HCT116 (cell line): ENCODE measurements at regions not wholly inside any gene's neighbourhood (a gene's known extent, or its start where the extent isn't known, plus 50 kb on each side); places are given as distances from the start of the nearest gene placed in this dataset.

ENCODE experiments used
- CEBPB ChIP-seq: IDR thresholded peaks from 2 replicates; pipeline ENCODE4 v1.6.1; 2012; ENCODE audit warnings: low read depth
- EZH2 ChIP-seq: fragments of 200-600 bp; sonication (generic); IDR thresholded peaks from 2 replicates; pipeline ENCODE4 v1.6.1; 2017; ENCODE audit warnings: antibody characterized with exemption, mixed run types
- EZH2phosphoT487 ChIP-seq: fragments of 200-600 bp; IDR thresholded peaks from 2 replicates; pipeline ENCODE4 v1.6.1; 2018; ENCODE audit warnings: antibody characterized with exemption, borderline replicate concordance
- POLR2AphosphoS5 ChIP-seq: IDR thresholded peaks from 2 replicates; pipeline ENCODE4 v1.6.1; 2011; ENCODE audit warnings: mild to moderate bottlenecking, low read depth, low read length, moderate library complexity
- RAD21 ChIP-seq: IDR thresholded peaks from 2 replicates; pipeline ENCODE4 v1.6.1; 2012; ENCODE audit warnings: low read depth, mild to moderate bottlenecking
- SIN3A ChIP-seq: IDR thresholded peaks from 2 replicates; pipeline ENCODE4 v1.6.1; 2012; ENCODE audit warnings: low read depth
- TF ChIP-seq, protein P1 (sequence below): IDR thresholded peaks from 2 replicates; pipeline ENCODE4 v1.6.1; 2012; ENCODE audit warnings: low read depth
- TF ChIP-seq, protein P2 (sequence below), 3 experiments: fragments of 200-600 bp in 1 of 3; sonication (generic) in 1 of 3; IDR thresholded peaks in 2 of 3; conservative IDR thresholded peaks in 1 of 3; 2 replicates each; pipeline ENCODE4 v1.5.1; 2012 to 2017; ENCODE audit warnings: low read depth in 2 of 3, low read length in 2 of 3, antibody characterized with exemption in 1 of 3, borderline replicate concordance in 1 of 3, control low read depth in 1 of 3, mild to moderate bottlenecking in 1 of 3, mixed read lengths in 1 of 3, mixed run types in 1 of 3, moderate library complexity in 1 of 3; ENCODE audit not compliant: insufficient read depth in 1 of 3
- TF ChIP-seq, protein P3 (sequence below): IDR thresholded peaks from 2 replicates; pipeline ENCODE4 v1.6.1; 2012

DNA sequence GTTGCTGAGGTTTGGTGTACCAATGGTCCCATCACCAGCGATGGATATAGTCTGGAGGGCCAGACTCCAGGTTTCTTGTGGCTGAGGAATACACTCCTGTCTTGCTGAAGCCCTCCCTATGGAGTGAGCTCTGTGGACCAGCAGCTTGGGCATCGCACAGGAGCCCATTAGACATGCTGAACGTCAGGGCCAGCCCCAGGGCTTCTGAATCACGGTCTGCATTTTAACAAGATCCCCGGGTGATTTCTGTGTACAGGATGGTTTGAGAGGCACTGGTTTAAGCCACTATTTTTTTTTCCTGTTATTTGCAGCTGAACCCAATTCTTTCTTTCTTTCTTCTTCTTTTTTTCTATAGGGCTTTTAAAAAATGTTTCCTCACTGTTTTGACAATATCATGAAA is 69.5 kb upstream of the XCR1 start:
- TF ChIP-seq, protein P1, sequence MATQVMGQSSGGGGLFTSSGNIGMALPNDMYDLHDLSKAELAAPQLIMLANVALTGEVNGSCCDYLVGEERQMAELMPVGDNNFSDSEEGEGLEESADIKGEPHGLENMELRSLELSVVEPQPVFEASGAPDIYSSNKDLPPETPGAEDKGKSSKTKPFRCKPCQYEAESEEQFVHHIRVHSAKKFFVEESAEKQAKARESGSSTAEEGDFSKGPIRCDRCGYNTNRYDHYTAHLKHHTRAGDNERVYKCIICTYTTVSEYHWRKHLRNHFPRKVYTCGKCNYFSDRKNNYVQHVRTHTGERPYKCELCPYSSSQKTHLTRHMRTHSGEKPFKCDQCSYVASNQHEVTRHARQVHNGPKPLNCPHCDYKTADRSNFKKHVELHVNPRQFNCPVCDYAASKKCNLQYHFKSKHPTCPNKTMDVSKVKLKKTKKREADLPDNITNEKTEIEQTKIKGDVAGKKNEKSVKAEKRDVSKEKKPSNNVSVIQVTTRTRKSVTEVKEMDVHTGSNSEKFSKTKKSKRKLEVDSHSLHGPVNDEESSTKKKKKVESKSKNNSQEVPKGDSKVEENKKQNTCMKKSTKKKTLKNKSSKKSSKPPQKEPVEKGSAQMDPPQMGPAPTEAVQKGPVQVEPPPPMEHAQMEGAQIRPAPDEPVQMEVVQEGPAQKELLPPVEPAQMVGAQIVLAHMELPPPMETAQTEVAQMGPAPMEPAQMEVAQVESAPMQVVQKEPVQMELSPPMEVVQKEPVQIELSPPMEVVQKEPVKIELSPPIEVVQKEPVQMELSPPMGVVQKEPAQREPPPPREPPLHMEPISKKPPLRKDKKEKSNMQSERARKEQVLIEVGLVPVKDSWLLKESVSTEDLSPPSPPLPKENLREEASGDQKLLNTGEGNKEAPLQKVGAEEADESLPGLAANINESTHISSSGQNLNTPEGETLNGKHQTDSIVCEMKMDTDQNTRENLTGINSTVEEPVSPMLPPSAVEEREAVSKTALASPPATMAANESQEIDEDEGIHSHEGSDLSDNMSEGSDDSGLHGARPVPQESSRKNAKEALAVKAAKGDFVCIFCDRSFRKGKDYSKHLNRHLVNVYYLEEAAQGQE: no peak
- TF ChIP-seq EZH2phosphoT487: no peak
- TF ChIP-seq POLR2AphosphoS5: no peak
- TF ChIP-seq EZH2: no peak
- TF ChIP-seq, protein P2, sequence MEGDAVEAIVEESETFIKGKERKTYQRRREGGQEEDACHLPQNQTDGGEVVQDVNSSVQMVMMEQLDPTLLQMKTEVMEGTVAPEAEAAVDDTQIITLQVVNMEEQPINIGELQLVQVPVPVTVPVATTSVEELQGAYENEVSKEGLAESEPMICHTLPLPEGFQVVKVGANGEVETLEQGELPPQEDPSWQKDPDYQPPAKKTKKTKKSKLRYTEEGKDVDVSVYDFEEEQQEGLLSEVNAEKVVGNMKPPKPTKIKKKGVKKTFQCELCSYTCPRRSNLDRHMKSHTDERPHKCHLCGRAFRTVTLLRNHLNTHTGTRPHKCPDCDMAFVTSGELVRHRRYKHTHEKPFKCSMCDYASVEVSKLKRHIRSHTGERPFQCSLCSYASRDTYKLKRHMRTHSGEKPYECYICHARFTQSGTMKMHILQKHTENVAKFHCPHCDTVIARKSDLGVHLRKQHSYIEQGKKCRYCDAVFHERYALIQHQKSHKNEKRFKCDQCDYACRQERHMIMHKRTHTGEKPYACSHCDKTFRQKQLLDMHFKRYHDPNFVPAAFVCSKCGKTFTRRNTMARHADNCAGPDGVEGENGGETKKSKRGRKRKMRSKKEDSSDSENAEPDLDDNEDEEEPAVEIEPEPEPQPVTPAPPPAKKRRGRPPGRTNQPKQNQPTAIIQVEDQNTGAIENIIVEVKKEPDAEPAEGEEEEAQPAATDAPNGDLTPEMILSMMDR (IDR thresholded peaks at IDR 0.05 in 2 of 3, conservative IDR thresholded peaks at IDR 0.05 in 1 of 3; ENCODE audit: borderline replicate concordance in 1 of 3, insufficient read depth in 1 of 3, low read depth in 2 of 3, low read length in 2 of 3): no peak
- TF ChIP-seq, protein P3, sequence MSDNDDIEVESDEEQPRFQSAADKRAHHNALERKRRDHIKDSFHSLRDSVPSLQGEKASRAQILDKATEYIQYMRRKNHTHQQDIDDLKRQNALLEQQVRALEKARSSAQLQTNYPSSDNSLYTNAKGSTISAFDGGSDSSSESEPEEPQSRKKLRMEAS: no peak
- no peak for TF ChIP-seq SIN3A
- no peak for TF ChIP-seq RAD21
- no peak for TF ChIP-seq CEBPB
